HL-60/S4 treated with phorbol 12-myristate 13-acetate at 8.2 ng/mL for 4 days and 3 days (cell line): ENCODE measurements at regions not wholly inside any gene's neighbourhood (a gene's known extent, or its start where the extent isn't known, plus 50 kb on each side); places are given as distances from the start of the nearest gene placed in this dataset.

Source experiments
- in situ Hi-C: fragments of 300-500 bp; cut with MboI; formaldehyde crosslinking; loops from 2 replicates; pipeline ENCODE4 v1.15.0; 2022; ENCODE audit warnings: low sequenced_read_pairs

DNA sequence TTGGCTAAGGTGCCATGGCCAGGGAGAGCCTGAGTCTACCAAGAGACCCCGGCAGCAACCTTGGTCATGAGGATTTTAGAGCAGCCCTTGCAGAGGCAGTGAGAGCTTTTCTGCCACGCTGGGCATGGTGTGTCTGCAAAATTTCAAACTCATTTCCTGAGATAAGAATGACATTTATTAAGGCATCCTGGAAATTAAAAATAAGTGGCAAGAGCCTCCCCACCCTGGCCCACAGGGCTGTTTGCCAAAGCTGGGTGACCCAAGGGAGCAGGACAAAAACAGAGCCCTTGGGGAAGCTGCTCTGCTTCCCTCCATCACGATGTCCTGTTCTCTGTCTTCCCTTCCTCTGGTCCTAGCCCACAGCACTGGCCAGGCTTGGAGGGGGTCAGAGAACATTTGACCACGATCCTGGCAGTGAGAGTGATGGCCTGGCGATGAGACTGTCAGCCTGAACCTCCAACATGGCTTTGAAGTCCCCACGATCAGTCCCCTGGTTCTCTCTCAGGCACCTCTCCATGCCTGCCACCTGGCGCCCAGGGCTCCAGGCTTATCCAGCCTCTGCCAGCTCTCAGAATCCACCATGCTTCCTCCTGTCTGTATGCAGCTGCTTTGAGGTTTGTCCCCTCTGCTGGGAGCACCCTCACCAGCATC is 68.9 kb upstream of the RMDN2 start:
- in situ Hi-C loops, result no loop called here

DNA sequence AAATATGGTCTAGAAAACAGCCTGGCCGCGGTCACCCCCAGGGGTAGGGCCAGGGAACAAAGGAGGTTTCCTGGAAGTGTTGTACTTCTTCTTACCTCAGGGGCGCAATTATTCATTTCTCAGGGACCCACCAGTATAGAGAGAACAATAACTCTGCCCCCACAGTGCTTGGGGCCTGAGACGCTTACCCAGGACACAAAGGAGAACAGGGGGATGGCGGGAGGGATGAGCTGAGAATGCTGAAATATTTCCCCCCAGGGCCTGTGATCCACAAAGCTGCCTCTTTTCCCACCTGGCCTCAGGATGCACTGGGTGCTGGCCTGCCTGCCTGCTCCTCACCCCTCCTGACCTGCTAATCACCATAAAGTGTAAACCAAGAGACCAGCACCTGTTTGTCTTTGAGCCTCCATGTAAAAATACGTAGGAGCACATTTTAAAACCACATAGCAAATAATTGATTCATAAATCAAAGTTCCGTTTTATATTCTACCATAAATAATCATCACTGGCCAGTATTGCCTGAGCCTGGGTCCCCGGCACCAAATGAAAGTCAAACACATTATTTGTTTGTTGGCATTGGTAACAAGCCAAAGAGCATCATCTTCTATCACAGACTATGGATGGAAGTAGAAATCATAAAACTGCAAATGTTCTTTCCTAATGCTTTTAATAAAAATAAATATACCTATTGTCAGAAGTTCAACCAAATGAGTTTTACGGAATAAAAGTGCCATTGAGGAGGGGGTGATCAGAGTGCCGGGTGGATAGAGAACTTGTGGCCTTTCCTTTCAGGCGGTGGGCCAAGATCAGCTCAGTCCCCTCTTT is 67.3 kb upstream of the RMDN2 start:
- in situ Hi-C loops, result no loop called here

DNA sequence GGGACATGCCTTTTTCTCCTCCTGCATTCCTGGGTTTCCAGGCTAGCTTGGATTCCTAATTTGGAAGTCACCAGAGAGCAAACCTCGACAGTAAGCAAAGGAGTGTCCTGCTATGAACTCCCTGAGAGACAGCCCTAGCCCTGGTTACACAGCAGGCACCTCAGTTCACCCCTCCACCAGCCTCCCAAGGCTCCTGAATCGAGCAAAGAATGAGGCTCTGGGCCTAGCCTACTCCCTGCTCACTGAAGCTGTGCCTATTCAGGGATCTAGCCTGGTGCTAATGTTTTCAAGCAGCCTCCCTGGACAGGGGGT is 66.7 kb upstream of the RMDN2 start:
- in situ Hi-C loops, result no loop called here

DNA sequence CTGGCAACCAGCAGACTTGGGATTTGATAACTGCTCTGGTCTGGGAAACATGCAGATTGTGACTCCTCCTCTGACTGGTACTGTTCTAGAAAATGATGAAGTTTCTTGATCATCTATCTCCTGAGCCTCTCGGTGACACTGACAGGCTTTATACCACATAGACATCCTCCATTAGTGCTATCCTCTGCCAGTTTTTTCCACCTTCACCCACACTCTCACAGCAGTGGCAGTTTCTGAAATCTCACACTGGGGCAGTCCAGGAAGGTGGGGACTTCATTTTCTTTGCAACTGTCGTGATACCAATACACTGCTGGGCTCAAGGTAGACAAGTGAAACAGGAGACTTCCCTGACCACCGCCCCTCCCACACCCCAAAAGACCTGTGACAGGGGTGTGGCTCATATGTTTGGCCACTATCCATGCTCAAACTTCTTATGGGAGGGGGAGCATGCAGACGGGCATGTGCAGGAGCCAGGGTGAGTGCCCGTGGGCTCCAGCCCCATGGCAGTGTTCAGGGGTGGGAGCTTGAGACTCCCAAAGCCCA is 66.3 kb upstream of the RMDN2 start:
- in situ Hi-C loops, result no loop called here

DNA sequence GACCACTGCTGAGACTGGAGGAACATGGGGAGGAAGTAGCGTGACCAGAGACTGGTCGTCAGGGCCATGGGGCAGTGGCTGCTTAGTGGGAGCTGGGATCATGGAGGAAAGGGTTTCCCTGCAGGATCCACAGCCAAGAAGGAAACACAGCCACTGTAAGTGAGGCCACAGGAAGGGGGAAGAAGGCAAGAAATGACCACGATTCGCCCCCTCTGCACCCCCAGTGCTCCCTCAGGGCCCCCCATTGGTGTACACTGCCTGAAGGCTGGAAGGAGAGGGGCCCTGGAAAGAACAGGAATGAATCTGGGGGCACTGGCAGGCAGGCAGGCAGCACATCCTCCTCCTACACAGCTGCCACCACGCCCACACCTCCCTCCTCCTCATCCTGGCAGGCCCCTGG is 62.5 kb upstream of the RMDN2 start:
- in situ Hi-C loops, result no loop called here

DNA sequence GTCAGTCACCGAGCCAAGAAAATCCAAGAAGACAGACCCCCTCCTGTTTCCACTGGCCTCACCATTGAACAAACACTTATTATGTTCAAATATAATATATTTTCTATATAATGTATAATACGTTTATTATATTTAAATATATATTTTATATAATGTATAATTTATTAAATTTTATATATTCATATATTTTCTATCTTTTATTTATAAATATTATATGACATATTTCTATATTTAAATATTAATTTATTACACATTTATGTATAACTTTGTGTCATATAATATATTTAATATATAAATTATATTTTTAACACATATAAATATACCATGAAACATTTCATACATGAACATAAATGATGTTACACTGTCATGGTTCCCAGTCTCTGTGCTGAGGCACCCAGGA is 60.9 kb upstream of the RMDN2 start:
- in situ Hi-C loops, result no loop called here

DNA sequence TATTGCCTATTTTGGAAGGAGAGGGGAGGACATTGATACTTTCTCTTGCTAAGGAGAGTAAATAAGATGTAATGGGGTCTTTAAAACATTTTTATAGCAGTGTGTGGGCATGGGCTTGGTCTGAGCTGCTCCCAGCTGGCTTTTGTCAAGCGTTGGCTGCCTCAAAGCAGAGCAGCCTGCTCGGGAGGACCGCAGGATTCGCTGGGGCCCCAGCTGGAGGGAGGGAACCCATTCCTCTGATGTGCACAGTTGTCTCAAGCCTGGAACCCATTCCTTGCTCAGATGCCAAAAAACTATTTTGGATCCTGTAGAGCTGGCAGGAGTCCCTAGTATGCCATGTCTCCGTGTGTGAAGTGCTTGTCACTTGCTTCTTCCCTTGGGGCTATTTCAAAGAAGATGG is 59.4 kb upstream of the RMDN2 start:
- in situ Hi-C loops, result no loop called here

DNA sequence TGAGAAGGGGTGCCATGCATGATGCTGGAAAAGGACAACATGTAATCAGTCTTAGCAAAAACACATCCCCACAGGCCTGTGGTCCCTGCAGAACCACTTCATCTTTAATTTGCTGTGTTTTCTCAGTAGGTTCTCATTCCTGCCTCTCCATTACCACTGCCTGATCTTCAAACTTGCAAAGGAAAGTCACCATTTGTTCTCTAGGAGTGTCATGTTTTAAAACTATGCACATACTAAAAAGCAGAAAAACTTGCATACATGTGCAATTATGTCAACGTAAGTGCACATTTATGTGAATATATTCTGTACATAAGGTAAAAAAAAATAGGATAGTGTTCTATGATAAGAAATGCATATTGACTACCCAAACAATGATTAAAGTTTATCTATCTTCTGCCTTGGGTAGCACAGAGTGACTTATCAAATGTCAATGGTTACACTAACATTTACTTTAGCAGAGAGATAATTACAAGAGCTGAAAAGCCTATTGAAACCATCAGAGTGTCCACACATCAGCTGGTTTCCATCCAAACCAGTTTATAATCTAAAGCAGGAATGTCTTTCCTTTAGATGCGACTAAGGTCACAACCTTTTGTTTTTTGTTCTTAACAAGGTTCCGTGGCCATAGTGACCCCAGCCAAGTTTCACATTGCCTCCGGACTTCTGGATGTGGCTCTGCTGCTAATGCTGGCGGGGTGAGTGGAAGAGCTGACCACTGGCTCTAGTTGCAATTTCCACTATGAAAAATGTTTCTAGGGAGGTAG is 58.7 kb upstream of the RMDN2 start:
- in situ Hi-C loops, result no loop called here

DNA sequence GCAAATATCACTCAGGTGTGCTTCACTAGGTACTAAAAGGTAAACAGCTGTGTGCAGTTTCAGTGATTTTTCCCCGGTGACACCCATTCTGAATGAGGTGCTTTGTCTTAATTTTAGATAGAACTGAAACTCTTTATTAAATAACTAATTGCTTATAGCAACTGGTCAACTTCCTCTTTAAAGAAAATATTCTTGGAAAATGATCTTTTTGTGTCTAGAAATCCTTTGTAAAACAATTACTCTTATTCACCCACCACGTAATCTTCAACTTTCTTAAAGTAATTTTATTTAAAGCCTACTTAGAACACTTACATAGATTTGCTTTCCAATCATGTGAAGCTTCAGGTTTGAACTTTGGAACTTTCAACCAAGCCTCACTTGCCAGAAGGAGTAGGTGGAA is 57.9 kb upstream of the RMDN2 start:
- in situ Hi-C loops, result no loop called here

DNA sequence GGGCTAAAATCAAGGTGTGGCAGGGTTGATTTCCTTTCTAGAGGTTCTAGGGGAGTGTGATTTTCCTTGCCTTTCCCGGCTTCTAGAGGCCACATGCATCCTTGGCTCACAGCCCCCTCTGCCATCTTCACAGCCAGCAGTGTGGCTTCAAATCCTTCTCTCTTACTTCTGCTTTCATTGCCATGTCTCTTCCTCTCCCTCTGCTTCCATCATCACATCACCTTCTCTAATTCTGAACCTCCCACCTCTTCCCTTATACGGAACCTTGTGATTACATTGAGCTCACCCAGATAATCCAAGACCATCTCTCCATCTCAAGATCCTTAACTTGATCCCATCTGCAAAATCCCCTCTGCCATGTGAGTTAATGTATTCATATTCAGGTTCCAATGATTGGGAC is 56.2 kb upstream of the RMDN2 start:
- in situ Hi-C loops, result no loop called here

DNA sequence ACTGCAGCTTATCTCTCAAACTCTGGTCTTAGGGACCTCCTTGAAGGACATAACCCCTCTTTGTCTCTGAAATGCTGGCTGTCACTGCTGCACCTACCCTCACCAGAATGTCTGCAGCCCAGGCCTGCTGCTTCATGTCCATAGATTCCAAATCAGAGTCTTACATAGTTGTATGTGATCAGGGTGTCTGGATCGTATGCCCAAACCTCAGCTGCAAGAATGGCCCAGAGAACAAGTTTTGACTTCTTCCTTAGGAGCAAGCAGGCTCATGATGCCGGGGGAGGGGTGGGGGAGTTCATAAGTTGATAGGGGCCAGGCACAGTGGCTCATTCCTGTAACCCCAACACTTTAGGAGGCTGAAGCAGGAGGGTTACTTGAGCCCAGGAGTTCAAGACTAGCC is 55.8 kb upstream of the RMDN2 start:
- in situ Hi-C loops, result no loop called here

DNA sequence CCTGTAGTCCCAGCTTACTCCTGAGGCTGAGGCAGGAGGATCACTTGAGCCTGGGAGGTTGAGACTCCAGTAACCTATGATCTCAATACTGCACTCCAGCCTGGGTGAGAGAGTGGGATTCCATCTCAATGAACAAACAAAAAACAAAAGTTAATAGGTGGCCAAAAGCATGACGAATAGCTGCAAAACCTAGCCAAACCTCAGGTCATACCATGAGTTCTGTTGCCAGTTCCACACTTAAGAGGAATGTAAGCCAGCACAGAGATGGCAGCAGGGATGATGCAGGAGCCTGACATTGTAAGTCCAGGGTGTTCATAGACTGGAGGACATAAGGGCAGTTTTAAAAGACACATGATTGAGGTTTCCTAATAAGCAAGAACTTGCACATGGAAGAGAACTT is 55.3 kb upstream of the RMDN2 start:
- in situ Hi-C loops, result no loop called here

DNA sequence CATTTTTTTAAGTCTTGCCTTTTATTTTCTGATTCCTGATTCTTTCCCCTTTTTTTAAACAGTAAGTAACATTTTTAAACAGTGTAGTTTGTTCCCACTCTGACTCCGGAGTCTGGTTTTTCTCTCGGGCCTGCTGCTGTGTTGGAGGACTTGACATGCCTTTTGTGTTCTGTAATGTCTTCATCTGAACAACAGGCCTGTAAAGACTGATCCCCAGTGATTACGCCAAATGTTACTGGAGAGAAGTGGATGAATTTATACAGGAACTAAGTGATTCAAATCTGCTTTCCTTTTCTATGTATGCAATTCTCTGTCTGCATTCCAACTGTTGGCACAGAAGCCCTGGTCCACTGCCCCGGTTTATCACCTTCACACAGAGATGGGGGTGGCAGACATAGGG is 54.3 kb upstream of the RMDN2 start:
- in situ Hi-C loops, result no loop called here

DNA sequence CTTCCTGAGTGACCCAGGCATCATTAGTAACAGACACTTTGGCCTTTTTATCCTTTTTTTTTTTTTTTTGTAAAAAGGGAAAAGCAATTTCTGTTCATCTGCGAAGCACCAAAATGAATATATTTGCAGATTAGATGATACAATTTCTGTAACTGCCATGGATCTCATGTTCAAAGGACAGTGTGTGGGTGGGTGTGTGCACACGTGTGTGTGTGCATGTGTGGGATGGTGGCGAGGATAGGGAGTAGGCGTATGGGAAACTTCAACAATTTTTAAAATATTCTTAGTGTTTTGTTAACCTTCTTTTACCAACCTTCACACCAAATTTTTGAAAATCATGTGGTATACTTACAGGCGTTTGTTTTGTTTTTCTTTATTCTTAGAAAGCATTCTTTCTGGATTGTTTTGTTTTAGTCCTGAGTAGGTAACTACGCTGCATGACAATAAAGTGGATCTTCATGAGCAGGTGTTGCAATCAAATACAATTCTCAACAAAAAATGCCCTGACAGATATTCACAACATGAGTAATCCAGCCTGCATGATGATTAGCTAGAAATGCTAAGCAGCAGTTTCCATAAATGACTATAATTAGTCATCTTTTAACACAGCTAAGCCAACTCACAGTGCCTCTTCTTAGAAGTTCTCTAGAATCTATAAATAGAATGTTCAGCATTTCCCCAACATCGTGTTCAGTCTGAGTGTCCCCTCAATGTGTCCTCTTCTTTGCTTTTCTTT is 53.5 kb upstream of the RMDN2 start:
- in situ Hi-C loops, result no loop called here

DNA sequence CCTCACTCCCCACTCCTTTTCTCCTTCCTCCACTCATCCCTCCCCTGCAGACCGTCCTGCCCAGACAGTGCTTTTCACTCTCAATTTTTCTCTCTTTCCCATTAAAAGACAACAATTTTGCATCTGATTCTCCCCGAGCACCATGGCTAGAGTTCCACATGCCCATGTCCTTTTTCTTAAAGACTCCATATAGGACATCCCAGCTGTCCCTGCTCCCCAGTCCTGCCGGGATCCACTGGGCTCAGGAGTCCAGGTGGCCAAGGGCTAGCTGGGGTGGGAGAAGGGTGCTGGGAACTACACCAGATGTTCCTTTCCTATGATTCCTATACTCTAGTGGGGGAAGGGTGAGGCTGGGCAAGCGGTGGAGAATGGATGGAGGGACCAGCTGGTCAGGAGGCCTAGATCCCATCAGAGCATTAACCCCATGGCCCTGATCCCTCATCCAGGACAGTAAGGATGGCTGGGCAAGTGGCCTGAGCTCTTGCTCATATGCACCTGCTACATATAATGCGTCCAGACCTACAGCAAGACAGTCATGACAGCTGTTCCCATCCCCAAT is 52.8 kb upstream of the RMDN2 start:
- in situ Hi-C loops, result no loop called here

DNA sequence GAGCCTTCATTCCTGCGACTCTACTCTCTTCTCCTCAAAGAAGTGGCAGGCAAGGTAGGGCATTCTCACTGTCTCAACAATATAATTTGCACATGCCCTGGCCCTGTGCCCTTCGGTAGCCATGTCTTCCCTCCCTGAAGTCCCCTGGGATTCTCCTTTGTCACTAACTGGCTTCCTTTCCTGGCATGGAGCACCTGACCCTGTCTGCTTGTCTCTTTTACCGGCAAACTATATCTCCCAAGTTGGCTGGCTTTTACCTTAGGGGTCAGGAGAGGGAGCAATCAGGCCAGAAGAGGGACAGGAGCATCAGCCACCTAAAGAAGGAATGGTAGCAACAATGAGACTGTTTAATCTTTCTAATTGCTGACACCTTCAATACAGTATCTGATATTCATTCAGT is 51.9 kb upstream of the RMDN2 start:
- in situ Hi-C loops, result no loop called here

DNA sequence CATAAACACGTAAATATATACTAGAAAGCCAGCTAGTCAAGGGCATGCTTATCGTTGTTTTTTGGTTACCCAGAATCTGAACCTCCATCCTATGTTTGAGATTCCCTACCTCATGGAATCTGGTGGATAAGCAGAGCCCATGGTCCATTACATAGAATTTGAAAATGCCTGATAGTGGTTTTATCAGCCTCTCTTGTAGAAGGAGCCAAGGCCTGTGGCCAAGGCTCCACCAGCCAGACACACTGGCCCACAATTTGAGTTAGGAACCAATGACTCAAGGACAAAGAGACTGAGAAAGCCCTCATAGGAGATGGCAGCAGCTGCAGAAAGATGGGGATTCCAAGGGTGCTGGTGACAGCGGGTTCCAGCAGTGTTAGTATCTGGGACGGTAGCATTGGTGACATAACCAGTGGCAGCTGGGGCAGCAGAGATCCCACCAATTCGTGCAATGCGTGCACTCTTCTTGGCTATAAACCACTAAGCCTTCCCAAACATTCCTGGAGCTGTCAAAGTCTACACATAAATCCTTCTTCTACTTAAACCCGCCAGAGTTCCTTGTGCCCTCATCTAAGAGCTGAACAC is 51.2 kb upstream of the RMDN2 start:
- in situ Hi-C loops, result no loop called here

DNA sequence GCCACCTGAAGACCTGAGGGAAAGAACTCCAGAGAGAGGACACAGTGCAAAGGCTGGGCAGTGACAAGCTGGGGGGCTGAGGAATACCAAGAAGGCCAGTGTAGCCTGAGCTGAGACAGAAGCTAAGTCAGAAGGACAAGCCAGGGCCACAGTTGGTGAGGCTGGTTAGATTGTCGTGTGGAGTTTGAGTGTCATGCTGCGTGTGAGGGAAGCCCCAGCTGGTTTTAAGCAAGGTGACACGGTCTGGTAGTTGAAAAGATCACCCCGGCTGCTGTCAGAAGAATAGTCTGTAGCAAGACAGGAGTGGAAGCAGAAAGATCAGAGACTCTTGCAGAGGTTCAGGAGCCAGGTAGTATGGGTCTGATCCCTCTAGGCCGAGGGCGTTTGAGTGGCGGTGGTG is 50.6 kb upstream of the RMDN2 start:
- in situ Hi-C loops, result no loop called here
